Stomach (tissue), 4 donors: ENCODE measurements at regions not wholly inside any gene's neighbourhood (a gene's known extent, or its start where the extent isn't known, plus 50 kb on each side); places are given as distances from the start of the nearest gene placed in this dataset.

ENCODE experiments used
- POLR2A ChIP-seq, 4 donors: fragments of 450-650 bp; IDR thresholded peaks; one replicate each; pipeline ENCODE4 v1.6.1; 2016; ENCODE audit warnings: antibody characterized with exemption in 4 of 4, control low read depth in 2 of 4, mild to moderate bottlenecking in 1 of 4, moderate library complexity in 1 of 4
- POLR2AphosphoS5 ChIP-seq, 3 donors: sonication (generic); formaldehyde crosslinking; IDR thresholded peaks; one replicate each; pipeline ENCODE4 v1.6.1; 2016; ENCODE audit warnings: antibody characterized with exemption in 3 of 3
- TF ChIP-seq, protein P1 (sequence below), 7 experiments: fragments of 450-650 bp in 4 of 7; fragments of 200-600 bp in 3 of 7; sonication (generic) in 3 of 7; IDR thresholded peaks; one replicate each; pipeline ENCODE4 v1.5.1; 2016 to 2019; ENCODE audit warnings: antibody characterized with exemption in 7 of 7, control low read depth in 2 of 7, mild to moderate bottlenecking in 1 of 7

DNA sequence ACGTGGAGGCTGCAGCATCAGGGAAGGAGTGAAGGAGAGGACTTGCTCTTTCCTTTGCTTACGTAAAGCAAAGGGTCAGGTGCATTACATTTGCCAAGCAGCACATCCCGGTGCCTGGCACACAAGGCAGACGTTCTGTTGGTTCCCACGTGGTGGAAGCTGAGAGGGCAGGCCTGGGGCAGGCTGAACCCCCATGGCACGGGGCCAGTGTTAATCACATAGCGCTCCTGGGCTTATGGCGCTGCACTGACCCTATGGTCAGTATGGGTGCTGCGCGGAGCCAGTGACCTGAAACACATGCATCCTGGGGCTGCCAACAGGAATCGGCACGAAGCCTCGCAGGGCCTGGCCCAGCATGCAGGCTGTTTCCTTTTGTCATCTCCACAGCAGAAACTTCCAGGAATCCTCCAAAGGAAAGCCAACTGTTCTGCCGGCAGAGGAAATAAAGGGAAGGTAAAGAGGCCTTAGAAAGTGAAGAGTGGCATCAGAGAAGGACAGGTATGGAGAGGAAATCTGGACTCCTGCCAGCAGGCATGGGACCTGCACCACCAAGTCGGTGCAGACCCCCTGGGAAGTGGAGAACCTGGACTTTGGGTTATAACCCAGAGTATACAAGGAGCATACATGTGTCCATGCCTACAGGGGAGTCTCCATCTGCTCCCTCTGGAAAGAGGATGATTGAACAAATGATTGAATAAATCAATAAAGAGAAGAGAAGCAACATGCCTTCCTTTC lies 560.2 kb downstream of the TCERG1L start:
- TF ChIP-seq, protein P1, sequence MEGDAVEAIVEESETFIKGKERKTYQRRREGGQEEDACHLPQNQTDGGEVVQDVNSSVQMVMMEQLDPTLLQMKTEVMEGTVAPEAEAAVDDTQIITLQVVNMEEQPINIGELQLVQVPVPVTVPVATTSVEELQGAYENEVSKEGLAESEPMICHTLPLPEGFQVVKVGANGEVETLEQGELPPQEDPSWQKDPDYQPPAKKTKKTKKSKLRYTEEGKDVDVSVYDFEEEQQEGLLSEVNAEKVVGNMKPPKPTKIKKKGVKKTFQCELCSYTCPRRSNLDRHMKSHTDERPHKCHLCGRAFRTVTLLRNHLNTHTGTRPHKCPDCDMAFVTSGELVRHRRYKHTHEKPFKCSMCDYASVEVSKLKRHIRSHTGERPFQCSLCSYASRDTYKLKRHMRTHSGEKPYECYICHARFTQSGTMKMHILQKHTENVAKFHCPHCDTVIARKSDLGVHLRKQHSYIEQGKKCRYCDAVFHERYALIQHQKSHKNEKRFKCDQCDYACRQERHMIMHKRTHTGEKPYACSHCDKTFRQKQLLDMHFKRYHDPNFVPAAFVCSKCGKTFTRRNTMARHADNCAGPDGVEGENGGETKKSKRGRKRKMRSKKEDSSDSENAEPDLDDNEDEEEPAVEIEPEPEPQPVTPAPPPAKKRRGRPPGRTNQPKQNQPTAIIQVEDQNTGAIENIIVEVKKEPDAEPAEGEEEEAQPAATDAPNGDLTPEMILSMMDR (IDR thresholded peaks at IDR 0.05): no peak
- no peak for TF ChIP-seq POLR2A (IDR thresholded peaks at IDR 0.05)
- TF ChIP-seq POLR2AphosphoS5 (IDR thresholded peaks at IDR 0.05): no peak
